Prostate gland (tissue), 2 donors: ENCODE measurements at regions not wholly inside any gene's neighbourhood (a gene's known extent, or its start where the extent isn't known, plus 50 kb on each side); places are given as distances from the start of the nearest gene placed in this dataset.

Experiments used
- POLR2A ChIP-seq: fragments of 450-650 bp; IDR thresholded peaks from one replicate; pipeline ENCODE4 v1.6.1; 2016; ENCODE audit warnings: antibody characterized with exemption, mild to moderate bottlenecking
- POLR2AphosphoS5 ChIP-seq: sonication (generic); formaldehyde crosslinking; IDR thresholded peaks from one replicate; pipeline ENCODE4 v1.6.1; 2017; ENCODE audit warnings: antibody characterized with exemption
- TF ChIP-seq, protein P1 (sequence below), 4 experiments: fragments of 200-600 bp in 2 of 4; fragments of 450-650 bp in 2 of 4; sonication (generic) in 2 of 4; IDR thresholded peaks; 1 replicate in 3 of 4; 2 replicates in 1 of 4; pipeline ENCODE4 v1.5.1; 2016 to 2019; ENCODE audit warnings: antibody characterized with exemption in 4 of 4, mild to moderate bottlenecking in 2 of 4, moderate library complexity in 2 of 4

- TF ChIP-seq POLR2A (no peak), POLR2AphosphoS5 (no peak)
- TF ChIP-seq, protein P1, sequence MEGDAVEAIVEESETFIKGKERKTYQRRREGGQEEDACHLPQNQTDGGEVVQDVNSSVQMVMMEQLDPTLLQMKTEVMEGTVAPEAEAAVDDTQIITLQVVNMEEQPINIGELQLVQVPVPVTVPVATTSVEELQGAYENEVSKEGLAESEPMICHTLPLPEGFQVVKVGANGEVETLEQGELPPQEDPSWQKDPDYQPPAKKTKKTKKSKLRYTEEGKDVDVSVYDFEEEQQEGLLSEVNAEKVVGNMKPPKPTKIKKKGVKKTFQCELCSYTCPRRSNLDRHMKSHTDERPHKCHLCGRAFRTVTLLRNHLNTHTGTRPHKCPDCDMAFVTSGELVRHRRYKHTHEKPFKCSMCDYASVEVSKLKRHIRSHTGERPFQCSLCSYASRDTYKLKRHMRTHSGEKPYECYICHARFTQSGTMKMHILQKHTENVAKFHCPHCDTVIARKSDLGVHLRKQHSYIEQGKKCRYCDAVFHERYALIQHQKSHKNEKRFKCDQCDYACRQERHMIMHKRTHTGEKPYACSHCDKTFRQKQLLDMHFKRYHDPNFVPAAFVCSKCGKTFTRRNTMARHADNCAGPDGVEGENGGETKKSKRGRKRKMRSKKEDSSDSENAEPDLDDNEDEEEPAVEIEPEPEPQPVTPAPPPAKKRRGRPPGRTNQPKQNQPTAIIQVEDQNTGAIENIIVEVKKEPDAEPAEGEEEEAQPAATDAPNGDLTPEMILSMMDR (IDR thresholded peaks at IDR 0.05), result no peak
Observed at GRCh38 chr5:92455011-92455410, 1071.9 kb upstream of the ARRDC3 start.
